ENCODE measurements at regions not wholly inside any gene's neighbourhood (a gene's known extent, or its start where the extent isn't known, plus 50 kb on each side); places are given as distances from the start of the nearest gene placed in this dataset.
A peak's percentile ranks its signal among the peaks of the same experiment; 100 is the strongest.

DNA sequence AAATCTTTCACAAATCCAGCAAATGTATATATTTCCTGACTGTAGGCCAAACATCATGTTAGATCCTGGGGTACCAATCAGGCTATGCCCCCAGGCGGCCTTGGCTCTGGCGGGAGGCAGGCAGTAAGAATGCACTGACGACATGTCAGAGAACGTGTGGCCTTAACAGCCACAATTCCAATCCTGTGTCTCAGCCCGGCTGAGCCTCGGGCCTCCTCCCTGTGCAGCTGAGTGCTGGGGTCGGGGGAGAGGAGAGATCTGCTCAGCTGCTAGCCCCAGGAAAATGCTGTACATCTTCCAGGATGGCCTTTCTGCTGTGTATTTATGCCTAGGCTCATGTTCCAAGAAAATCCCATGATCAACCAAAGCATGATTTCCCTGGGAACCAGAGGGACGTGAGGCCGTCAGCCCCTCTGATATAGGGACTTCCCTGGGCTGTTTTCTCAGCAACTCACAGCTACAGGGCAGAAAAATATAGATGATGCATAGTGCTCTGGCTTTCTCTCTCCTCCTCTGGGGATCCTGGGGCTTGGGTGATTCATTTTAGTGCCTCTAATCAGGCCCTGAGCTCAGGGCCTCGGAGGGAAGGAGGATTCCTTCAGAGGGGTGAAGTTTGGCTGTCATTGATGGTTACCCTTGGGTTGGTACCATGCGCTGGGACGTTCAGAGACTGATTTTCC, 604.0 kb downstream of the HS3ST4 start:
- DNase-seq, result no peak

DNA sequence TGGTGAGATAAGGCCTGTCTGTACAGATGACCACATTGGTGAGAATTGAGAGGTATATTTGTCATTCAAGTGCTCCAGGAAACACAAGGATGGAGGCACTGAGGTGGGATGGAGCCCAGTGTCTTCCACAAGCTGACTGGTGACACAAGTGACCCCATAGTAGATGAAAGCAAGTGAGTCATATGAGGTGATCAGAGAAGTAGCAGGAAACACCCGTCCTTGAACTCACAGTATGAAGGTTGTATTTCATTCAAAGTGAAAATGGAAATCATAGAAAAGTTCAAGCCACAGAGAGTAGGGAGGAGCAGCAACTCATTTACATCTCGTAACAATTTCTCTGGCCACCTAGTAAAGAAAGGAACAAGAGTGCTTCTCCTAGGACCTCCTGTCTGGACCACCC, 609.8 kb downstream of the HS3ST4 start:
- no peak for DNase-seq

DNA sequence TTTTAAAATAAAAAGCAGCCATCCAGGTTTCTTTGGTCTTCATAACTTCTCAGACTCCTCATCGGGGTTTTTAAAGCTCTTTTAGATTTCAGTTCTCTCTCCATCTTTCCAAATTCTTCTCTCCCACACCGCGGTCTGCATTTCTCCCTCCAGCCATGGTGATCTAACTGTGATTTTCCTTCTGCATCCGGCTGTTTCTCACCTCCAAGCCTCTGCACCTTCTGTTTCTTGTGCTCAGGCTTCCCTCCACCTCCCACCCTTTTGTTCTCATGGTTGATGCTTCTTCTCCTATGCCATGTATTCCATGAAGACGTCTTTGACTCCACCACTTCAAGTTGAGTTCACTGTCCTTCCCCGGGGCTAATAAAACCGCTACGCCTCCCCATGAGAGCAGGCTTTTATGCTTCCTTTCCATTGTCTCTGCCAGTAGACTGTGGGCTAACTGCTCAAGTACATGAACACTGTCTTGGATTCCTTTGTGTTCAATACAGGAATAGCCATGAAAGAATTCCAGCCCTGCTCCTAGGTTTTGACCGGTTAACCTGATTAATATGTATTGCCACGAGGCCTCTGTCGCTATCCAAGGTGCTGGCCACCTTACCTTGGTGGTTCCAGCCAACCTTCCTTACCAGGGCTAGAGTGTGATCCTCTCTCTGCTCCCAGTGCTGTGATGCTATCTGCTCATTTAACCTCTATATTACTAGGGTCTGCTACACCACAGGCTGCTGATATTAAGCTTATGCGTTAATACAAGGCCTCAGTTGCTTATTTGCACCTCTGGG, 625.1 kb downstream of the HS3ST4 start:
- DNase-seq, result peak; percentile 4

DNA sequence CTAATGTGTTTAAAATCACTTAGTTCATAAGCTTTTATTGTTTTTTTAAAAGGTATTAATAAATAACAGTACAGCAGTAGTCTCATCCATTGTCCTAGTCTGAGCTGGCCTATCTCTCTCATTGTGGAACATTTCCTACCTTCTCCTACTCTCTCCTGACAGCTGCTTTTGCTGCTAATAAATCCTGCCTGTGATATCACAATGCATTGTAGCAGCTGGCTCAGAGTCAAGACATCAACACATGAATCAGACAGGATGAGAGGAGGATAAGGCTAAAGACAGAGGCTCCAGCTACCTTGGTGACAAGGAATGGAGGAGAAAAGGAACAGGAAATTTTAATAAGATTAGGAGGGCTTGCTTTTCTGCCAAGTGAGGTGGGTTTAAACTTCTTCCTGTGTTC, 626.1 kb downstream of the HS3ST4 start:
- no peak for DNase-seq

DNA sequence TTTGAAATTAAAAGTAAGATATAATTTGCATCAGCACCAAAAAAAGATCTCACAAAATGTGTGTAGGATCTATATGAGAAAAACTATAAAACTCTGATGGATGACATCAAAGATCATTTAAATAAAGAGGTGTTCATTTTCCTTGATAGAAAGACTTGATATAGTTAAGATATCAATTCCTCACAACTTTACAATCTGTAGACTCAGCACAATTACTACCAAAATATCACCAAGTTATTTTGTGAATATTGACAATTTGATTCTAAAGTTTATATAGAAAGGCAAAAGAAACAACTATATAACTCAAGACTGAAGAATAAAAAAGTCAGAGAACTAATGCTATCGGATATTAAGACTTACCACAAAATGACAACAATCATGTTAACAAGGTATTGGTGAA, 638.9 kb downstream of the HS3ST4 start:
- no peak for DNase-seq

DNA sequence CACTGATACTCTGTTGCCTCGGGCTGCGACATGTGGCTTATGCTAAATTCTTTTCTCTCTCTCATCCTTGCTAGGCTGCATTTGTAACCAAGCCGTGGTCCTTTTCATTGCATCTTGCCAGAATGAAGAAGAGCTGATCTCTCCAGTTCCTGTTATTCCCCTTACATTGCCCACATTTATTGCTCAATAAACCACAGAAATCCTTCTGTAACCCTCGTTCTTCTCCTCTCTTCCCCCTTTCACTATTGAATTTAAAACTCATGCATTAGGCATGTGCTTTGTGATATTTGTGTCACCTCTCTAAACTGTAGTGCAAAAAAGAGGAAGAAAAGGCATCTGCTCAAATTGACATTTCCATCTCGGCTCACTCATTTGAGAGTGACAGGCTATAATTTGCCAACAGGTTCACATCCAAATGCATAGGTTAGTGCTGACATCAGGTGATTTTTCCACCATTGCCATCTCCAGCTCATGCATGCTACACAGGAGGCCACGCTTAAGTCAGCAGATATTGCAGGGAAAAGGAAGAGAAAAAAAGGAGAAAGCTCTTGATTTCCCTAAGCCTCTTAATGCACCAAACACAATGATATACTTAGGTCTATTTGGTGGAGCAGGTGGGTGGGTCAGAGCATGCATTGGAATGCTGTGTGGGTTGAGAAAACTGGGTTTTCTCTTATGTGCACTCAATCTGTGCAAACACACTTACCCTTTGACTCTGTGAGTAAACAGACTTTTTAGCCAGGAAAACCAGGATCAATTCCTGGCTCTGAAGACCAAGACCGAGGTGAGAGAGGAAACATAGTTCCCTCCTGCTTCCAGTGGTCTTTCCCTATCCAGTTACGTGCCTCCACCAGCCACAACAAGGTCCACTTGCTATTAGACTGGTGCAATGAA, 642.7 kb downstream of the HS3ST4 start:
- DNase-seq, result peak; percentile 31

DNA sequence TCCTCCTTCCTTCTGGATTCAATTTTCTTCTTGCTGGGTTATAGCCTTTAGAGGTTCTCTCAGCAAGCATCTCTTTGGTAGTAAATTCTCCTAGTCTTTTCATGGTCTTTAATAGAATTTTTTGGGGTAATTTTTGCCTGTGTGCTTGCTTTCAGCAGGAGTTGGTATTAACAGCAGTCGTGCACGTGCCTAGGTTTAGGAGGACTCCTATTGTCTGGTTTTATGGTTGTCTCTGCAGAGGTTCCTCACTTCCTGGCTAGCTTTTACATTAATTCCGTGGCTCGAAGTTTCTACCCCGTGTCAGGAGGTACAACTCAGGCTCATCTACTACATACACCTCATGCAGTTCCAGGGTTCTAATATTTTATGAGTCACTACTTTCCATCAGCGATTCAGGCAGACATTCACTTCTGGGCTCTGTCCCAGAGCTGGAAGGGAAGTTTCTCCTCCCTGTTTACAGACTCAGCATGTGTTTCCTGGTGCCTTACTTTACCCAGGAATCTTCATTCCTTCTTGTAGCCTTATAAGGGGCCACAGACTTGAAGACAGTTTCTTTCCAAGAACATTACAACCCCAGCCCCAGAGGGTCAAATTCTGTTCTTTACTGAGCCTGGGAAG, 643.6 kb downstream of the HS3ST4 start:
- DNase-seq, result no peak

DNA sequence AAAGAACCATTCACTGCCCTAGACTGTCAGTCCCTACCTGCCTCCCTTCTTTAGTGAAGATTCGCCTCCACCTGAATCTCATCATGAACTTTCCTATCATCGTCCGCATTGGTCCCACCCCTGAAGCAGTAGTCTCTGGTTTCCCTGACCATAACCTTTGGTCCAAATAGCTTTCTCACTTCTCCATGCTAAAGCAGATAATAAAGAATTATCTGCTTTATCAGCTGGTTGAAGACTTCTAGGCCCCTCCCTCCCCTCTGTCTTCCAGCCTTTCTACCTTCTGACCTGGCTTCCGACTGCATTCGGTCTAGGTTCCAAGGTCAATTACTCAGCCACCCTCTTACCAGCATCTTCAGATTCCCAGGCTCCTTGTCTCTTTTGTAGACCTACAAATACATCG, 650.9 kb downstream of the HS3ST4 start:
- no peak for DNase-seq

DNA sequence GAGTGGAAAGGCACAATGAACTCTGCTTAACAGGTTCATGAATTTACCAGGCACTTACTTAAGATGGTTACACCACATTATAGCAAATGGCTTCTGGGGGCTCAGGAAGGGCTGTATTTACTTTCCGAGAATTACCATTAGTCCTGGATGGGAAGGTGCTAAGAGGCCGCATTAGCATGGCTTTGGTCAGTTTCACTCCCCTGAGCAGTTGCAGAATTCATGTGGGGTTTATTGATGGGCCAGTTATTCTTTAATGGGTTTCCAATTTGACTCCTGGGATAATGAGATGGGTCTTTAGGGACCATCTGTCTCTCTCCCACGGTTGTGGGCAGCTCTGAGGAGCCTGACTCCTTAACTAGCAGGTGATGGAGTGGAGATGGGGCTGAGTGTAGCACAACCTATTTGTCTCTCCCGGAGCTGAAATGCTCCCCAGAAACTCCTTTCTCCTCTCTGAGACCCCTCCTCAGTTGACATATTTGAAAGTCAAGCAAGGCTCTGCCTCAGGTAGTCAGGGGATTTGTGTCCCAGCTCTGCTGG, 652.5 kb downstream of the HS3ST4 start:
- DNase-seq, result no peak

DNA sequence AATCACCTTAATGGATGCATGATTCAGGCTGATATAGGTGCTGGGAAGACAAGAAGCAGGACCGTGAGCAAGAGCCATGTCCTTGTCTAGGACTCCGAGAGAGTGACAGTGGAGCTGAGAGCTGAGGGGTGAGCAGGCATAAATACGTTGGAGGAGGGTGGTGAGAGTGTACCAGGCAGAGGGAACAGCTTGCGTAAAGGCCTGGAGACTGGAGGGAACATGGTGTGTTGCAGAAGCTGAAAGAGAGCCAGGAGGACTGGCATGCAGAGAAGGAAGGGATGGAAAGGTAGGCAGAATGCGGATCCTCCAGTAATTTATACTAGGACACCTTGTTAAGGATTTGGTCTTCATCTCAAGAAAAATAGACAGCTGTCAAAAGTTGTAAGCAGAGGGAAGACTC, 653.2 kb downstream of the HS3ST4 start:
- DNase-seq, result no peak

DNA sequence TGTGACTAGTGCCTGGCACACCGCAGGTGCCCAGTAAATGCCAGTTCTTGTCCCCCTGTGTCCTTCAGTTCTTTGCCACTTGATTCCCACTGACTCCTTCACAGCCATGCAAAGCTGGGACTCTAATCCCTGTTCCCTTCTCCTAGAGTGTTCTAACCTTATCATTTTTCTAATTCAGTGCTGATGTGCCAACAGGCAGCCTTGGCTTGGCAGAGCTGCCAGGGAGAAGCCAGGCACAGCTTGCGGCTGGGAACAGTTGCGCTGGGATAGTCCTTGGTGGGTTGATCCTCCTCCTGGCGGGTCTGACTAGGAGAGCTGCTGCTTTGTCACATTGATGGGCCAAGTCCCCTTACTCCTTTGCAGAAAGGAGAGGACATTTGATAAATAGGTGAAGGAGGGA, 654.2 kb downstream of the HS3ST4 start:
- no peak for DNase-seq

DNA sequence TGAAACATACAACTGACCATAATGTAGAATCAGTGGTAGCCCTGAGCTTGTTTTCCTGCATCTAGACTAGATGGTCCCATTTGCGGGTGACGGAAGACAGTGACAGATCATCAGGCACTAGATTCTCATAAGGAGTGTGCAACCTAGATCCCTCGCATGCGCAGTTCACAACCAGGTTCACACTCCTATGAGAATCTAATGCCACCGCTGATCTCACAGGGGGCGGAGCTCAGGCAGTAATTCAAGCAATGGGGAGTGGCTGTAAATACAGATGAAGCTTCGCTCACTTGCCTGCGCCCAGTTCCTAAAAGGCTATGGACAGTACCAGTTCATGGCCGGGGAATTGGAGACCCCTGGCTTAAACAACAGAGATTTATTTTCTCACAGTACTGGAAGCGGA, 656.3 kb downstream of the HS3ST4 start:
- DNase-seq, result no peak

DNA sequence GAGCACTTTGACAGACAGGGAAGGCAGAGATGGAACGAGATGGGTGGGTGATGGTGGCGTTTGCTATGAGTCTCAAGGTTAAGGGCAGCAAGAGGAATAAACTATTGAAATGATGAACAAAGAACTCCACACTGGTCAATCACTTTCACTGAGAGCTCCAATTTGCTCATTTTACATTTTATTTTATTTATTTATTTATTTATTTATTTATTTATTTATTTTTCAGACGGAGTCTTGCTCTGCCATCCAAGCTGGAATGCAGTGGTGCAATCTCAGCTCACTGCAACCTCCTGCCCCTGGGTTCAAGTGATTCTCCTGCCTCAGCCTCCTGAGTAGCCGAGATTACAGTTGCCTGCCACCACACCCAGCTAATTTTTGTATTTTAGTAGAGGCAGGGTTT, 669.1 kb downstream of the HS3ST4 start:
- no peak for DNase-seq

DNA sequence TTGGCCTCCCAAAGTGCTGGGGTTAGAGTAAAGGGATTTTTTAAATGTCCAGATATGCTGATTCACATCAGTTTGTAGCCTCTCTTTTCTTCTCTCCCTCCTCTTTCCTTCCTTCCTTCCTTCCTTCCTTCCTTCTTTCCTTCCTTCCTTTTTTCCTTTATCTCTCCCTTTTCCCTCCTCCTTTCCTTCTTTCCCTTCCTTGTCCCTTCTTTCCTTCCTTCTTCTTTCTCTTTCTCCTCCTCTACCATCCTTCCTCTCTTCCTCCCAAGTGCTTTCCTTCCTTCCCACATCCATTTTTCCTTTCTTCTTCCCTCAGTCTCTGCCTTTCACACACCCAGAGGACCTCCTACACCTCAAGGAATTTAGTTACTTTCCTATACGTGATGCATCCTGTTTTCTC, 671.8 kb downstream of the HS3ST4 start:
- DNase-seq, result no peak

DNA sequence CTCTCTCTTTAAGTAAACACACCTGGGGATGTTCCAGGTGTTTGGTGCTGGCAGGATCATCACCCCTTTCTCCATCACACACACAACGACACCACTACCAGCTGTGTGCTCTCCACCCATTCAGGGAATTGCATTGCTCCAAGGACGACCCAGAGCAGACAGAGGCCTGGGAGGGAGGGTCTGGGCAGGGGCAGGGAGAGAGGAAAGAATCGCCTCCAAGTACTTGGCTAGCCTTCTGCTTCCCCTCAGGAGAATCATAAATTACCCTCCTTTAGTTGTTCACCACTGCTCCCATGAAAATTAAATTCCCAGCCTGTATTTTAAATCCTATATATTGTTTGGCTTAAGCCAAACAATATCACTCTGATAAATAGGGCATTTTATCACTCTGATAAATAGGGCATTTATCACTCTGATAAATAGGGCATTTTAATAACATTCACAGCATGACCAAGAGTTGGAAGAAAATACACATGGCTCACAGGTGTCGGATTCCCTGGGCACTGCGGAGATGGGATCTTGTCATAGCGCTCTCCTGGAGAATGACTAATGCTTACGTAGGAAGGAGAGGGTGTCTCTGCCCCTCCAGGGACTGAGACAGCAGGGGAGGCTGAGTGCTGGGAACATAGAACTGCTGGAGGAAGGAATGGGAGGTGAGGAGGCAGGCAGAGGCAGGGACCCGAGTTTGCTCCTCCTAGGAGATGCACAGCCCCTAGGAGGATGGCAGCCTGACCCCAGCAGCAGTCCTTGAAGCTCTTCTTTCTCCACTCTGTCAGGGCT, 673.6 kb downstream of the HS3ST4 start:
- DNase-seq, result no peak

DNA sequence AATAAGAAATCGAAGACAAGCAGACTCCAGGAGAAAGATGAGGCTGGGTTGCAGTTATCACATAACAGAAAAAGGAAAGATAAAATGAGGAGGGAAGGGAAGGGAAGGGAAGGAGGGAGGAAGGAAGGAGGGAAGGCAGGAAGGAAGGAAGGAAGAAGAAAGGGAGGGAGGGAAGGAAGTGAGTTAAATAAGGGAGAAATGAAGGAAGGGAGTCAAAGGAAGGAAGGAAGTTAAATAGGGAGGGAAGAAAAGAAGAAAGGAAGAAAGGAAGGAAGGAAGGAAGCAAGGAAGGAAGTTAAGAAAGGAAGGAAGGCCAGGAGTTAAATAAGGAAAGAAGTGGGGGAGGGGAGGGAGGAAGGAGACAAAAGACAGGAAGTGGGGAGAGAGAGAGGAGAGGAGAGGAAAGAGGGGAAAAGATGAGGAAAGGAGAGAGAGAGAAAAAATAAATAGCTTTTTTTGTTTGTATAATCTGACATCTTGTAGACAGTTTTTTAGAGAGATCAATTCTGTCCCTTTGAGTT, 679.6 kb downstream of the HS3ST4 start:
- DNase-seq, result no peak

DNA sequence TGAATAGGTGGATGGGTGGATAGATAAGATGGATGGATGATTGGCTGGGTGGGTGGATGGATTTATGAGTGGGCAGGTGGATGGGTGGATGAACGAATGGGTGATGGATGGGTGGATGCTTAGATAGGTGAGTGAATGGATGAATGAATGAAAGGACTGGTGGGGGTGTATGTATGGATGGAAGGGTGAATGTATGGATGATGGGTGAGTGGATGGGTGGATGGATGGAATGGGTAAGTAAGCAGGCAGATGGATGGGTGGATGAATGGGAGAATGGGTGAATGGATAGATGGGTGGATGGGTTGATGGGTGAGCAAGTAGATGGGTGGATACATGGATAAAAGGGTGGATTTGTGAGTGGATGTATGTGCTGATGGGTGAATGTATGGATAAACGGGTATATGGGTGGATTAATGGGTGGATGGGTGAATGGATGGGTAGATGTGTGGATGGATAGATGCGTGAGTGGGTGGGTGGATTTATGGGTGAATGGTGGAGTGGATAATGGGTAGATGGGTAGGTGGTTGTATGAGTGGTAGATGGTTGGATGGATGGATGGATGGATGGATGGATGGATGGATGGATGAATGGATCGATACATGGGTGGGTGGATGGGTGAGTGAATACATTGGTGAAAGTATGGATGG, 682.6 kb downstream of the HS3ST4 start:
- DNase-seq, result no peak

DNA sequence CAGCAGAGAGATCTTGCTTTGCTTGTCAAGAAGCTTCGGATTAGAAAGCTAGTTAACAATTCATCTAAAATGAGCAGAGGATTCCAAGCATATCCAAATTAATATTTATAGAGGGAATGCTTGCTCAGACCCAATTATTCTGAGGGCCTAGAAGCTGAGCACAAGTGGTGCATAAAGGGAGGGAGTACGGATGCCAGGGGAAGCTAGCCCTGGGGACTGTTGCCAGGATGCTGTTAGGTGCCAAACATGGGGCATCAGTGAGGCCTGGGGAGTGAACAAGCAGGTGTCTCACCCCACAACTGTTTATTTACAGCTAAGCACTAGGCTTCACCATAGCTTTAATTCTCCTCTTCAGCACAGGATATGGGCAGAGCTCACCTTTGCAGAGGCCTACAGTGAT, 684.1 kb upstream of the C16orf82 start:
- no peak for DNase-seq

DNA sequence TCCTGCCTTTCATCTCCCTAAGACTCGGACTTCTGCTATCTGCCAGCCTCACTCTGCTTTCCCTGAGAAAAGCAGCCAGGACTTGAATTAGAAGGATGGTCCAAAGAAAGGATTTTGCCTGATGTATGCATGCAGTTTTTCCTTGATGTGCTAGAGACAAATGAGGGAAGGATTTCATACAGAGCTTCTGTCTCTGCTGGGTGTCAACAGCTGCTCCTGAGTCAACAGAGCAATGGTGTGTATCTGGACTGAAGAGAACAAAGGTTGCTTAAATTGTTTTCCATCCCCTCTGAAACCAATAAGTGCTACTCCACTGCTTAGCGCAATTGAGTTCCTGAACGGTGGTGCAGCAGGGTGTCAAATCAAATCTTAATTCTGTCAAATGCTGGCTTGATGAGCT, 680.6 kb upstream of the C16orf82 start:
- DNase-seq, result no peak

DNA sequence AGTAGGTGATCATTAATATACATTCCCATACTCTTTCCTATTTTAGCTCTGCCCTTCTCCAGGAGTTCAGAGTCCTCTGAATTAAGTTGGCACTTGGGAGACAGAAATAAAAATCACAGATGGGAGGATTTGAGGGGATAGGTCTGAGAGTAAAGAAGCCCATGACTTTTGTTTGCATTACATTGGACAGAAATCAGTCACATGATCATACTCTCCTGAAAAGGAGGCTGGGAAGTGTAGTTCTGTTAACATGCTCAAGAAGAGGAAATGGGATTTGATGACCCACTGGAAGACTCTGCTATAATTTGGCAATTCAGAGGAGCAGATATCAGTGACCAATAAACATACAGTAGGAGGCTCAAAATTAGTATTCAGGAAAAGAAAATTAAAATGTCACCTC, 674.9 kb upstream of the C16orf82 start:
- DNase-seq, result no peak

DNA sequence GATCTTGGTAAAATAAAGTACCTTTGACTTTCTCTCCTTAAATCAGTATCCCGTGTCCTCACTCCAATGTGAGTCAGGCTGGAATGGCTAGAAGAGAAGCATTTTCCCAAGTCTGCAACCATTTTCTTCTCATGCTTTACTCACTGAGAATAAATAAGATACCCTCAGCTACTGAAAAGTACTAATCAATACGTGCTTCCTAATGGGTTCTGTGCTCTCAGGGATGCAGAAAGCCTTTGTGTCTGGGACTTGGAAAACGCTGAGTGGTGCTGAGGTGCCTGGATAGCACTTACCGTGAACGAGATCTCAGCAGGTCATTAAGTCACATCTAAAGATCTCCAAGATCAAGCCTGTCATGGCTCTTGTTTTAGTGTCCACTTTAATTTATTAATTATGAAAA, 672.3 kb upstream of the C16orf82 start:
- no peak for DNase-seq

Measured in hematopoietic multipotent progenitor cell treated with erythropoietin and hydrocortisone succinate and interleukin-3 and kit ligand, for 4 days (in vitro differentiated cells).